ENCODE measurements at regions not wholly inside any gene's neighbourhood (a gene's known extent, or its start where the extent isn't known, plus 50 kb on each side); places are given as distances from the start of the nearest gene placed in this dataset.

DNA sequence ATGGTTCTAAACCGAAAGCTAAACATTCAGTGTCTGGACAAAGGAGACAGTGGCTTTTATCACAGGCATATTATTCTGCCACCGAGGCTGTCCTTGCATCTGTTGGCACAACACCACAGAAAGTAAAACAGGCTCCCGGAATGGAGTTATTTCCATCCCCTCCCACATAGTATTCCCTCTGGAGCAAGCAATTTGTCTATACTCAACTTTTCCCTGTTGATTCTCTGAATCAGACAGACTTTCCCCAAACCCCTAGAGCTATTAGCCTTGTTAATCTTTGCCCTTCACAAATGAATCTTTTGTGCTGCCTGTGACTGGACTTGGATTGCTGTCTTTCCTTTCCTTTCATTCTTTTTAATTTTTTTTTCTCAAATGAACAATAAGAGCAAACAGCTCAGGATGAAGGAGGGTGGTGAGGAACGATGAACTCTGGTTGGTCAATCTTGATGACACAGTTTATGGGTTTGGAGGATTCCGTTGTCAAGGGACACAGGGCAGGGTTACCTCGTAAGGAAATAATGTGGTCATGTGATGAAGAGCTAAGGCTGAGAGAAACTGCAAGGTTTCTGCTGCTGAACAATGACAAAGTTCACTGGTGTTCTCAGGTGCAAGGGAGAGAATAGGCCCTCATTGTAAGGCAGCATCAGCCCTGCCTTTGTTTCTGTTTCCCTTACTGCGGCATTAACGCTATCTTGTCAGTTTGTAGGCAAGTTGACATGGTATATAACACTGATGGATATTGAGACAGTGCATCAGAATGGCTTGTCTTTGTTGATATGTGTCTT, 275.0 kb upstream of the BMP2 start:
- no peak for DNase-seq

DNA sequence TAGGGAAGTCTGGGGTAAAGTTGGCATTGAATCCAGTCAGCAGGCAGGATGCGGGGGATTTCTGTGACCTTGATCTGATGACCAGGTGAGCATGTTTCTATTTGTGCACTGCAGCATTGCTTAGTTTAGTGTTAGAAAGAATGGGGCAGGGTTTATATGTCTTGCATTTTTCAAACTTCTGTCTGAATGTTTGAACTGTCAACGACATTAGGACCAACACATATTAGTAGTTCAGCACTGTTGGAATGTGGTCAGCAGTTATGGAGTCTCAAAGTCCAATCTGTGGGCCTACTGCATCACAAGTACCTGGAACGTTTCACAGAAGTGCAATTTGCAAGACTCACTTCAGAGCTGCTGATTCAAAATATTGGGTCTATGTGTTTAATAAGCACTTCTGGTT, 276.6 kb upstream of the BMP2 start:
- DNase-seq = no peak

DNA sequence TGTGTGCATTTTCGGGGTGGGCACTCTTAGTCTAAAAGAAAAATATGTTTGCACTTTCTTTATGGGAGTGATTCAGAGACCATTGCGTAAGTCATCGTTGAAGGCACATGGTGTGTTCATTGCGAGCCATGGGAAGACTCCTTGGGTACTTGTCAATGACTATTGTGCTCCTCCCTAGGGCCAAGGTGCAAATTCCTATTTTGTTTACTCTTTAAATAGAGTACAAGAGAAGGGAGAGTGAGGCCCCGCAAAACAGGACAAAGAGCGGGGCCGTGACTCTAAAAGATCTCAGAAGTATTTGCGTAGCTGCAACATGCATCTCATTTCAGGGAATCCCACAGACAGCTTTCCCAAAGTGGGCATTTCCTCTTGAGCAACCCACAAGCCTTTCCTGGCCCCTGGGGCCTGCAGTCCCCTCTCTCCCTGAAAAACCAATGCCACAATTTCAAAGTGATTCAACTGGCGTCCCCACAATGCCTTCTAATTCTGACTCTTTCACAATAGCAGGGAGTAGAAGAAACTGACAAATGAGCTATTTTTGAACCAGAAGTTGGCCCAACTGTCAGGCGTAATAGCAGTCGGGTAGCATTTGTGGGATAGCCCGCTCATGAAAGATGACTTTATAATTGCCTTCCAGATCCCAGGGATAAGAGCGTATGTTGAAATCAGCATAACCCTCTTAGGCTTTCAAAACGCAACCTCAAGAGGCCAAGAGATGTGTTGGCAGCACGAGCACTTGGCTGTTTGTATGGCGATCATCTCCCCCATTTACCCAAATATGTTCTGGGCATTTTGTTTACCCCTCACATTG, 277.9 kb upstream of the BMP2 start:
- peak; percentile 77 to 80 for DNase-seq

DNA sequence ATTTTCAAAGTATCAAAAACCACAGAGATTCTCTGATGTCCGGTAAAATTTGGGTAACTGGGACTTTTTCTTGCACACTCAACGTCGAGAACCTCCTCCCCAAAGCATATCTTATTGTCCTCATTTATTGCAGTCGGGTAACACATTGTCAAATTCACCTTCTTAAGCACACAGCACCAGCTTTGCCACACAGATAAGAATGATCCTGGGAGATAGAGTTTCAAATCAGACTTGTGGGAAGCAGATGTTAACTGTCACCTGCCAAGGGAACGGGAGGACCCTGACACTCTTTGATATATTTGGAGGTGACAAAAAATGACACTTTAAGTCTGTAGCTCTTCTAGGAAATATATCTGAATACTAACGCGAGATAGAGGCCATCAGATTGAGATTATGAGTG, 282.1 kb upstream of the BMP2 start:
- no peak for DNase-seq

DNA sequence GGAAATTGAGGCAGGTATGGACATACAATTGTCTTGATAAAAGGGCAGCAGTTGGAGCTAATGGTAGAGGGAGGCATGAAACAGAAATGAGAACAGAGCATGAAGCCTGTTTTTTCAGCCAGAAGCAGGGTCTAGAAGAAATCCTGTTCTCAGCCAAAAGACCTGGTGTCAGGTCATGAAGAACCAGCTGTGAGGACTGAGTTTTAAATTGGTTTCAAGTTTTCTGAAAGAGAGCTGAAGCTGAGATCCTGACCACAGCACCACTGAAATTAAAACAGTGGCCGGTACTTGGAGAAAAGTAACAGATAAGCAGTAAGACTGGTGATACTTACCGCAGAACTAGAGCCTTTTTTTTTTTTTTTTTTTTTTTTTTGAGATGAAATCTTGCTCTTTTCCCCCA, 283.8 kb upstream of the BMP2 start:
- DNase-seq = no peak

DNA sequence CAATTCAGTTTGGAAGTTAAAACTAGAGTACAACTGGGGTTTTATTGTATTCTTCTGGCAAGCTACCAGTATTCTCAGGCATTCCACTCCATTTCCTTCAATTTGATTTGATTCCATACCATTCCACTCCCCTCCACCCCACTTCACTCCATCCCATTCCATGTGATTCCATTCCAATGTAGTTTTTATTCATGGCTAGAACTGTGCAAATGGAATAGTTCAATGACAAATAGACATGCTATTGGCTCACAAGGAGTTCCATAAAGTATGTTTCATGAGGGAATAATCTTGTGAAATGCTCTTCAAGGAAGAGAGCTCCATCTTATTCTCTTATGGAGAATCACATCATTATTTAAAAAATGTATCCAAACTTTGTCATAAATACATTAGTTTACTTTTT, 285.0 kb upstream of the BMP2 start:
- no peak for DNase-seq

DNA sequence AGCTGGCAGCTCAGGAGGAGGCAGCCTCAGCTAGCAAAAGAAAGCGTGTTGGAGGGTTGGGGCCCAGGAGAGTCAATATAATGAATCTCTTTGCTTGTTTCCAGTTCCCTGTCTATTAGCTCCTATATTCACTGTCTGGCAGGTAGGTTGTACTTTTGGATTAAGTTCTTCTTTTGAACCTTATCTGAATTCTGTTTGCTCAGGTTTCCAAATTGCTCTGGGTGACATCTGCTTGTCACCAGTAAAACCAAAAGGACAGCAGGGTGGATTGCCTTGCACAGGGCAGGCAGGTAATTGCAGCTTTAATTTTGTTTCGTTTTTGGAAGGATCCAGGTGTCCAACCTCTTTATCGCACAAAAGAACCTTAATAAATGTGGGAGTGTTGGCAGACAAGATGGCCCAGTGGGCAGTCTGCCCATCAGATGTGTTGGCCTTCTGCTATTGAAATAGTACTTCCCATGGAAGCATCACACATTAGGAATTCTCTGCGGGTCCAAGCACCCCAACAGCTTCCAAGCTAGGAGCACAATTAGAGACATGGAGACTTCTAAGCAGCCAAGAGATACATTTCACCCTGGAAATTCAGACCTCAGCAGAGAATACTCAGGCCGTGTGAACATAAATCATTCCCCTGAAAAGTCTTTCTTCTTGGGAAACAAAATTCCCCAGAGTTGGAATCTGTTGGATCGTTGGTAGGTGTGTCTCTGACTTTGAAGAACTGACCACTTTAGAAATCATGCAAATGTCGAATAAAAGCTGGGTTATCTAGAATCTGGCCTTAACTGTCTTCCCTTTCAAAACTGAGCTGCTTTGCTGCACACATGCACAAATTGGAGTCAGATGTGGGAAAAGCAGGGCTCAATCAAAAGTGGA, 286.9 kb upstream of the BMP2 start:
- DNase-seq = no peak

DNA sequence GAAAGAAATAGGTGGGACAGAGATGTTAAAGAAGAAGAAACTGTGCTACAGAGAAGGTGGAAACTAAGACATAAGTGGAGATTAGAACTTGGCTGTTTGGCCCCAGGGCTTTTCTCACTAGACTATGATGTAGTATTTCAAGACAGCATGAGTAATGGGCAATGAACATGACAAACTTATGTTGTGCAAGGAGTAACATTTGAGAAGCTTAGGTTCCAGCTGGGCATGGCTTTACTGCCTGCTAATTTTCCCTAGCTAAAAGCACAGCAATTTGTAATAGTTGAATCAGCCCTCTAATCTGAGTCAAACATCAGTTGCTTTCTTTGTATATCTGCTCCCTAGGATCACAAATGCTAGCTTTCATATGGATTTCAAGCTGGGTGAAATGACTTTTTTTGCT, 294.3 kb upstream of the BMP2 start:
- DNase-seq = no peak

DNA sequence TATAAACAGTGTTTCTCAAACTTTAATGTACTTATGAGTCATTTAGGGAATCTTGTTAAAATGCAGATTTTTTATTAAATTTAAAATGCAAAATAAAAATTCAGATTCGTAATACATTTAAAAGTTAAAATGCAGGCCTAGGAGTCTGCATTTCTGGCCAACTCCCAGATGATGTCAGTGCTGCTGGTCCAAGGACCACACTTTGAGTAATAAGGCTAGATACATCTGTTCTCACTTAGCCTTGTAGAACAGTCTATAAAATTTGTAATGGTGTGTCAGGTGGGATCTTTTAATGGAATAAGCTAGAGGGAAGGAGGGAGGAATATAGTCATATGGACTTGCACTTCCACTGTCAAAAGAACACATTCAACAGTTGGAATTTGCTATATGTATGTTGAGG, 295.6 kb upstream of the BMP2 start:
- no peak for DNase-seq

DNA sequence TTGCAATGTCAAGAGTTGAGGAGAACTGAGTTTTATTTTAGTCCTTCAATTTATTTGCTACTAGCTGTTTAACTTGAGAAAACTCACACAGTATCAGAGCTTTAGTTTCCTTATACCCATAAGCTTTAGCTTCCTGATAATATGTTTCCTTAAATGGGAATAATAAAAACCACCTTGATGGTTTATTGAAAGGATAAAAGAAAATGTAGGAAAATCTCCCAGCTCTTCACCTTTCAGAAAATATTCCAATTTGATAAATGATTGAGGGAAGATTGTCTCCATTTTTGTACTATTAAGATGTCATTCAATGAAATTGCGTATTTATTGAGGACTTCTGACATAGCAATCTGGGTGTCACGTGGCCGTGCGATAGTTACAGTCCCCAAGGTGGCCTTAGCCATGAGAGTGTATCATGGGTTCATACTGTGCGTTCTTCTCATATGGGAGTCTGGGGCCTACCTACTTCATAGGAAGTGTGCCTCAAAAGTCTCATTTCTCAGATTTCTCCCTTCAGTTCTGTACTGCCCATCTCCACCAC, 296.3 kb upstream of the BMP2 start:
- DNase-seq = no peak

DNA sequence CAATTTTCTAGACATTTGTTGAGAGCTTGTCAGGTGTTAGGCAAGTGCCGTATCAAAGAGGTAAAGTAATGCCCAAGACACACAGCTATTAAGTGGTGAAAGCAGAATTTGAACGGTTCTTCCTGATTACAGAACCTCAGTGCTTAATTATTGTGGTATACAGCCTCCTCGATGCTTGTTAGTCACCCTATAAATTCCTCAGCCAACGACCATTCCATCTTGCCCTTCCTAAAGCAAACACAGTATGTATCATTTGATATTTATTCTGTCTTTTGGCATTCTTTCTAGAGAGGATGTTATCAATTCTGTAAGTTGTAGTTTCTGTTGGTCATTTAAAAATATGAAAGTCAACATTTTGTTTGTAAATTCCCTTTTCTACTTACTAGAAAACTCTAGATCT, 297.8 kb upstream of the BMP2 start:
- no peak for DNase-seq

DNA sequence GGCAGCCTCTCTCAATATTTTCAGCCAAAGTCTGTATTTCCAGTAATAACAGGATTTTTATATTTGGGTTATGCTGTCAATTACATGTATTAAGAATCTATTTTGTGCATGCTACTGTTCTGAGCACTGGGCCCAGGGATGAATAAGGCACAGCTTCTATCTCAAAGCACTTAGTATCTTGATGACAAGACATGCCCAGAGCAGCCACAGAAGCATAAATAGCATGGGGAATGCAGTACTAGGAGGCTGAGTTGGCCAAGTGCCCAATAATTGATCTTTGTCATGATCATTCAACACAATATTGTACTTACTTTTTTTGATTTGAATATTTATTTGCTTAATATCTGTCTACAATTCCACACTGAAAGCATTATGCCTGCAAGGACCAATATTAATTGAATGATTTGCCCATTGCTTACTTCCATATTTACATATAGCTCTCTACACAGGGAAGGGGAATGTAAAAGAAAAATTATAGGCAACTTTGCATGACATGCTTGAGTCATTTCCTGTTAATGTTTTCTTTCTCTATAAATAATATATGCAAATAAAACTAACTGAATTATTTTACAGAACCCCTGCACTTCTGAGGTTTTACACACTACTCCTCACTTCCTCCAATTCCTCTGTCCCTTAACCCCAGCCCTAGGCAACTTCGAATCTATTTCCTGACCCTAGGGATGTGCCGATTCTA, 298.9 kb upstream of the BMP2 start:
- no peak for DNase-seq

DNA sequence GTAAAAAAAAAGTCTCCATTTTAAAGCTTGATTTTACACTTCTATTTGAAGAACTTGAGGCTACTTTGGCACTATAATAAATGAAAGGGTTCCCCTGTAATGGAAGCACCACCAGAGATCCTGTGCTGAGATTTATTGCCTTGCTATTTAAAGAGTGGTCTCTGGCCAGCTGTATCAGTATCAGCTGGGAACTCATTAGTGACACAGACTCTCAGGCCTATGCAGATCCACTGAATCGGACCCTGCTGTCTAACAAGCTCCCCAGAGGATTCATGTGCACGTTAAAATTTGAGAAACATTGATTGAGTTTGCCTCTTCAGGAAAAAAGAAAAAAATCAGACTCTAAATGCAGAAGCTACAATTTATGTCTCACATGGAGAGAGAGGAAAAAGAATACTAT, 299.9 kb upstream of the BMP2 start:
- no peak for DNase-seq

DNA sequence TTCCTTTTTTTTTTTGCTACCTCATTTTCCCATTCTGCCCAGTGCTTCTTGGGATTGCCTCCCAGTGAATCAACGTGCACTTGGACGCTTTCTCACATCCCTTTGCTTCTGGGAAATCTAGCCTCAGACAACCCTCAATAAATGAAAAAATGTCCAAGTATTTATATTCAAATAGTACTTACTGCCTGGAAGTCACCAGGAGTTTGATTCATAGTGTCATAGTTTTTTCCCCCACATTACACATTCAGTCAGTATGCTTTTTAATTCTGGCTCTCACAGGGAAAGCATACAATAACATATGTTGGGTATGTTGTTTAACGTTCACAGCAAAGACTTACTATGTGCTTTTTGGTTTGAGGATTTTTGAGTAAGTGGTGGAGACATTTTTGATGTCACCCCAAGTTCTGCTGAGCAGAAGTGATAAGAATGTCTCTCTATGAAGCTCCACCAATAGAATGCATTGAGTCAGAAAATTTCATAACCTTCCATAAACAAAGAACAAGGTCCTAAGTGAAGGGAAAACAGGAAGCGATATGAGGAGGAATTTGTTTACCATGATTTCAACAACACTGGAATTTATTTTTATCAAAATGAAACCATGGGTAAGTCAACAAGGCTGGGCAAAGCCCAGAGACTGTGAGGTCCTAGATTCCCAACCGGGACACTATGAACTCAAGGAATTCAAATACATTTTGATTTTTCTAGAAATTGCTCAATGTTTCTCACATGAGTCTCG, 301.2 kb upstream of the BMP2 start:
- DNase-seq = no peak

DNA sequence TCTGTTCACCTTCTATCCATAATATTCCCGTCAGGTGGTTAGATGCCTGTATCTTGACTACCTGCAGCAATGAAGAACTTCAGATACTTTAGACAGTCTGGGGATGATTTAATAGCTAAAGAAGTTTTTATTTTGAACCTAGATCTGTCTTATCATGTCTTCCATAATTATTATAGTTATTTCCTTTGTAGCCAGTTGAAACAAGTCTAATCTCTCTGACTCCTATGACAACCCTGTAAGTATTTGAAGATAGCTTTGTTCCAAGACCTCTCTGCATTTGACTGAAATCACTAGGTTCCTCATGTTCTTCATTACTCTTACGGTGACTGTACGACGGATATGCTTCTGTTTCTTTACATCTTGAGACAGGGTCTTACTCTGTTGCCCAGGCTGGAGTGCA, 316.6 kb upstream of the BMP2 start:
- no peak for DNase-seq

DNA sequence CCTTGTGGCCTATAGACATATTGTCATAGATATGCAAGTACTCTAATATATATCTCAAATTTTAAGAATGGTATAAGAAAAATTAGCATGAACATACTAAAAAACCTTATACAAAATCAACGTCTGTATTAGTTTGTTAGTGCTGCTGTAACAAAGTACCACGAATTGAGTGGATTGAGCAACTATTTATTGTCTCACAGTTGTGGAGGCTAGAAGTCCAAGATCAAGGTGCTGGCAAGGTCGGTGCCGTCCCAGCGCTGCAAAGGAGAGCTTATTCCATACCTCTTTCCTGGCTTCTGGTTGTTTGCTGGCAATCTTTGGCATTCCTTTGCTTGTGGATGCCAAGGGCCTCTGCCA, 317.6 kb upstream of the FERMT1 start:
- no peak for DNase-seq

DNA sequence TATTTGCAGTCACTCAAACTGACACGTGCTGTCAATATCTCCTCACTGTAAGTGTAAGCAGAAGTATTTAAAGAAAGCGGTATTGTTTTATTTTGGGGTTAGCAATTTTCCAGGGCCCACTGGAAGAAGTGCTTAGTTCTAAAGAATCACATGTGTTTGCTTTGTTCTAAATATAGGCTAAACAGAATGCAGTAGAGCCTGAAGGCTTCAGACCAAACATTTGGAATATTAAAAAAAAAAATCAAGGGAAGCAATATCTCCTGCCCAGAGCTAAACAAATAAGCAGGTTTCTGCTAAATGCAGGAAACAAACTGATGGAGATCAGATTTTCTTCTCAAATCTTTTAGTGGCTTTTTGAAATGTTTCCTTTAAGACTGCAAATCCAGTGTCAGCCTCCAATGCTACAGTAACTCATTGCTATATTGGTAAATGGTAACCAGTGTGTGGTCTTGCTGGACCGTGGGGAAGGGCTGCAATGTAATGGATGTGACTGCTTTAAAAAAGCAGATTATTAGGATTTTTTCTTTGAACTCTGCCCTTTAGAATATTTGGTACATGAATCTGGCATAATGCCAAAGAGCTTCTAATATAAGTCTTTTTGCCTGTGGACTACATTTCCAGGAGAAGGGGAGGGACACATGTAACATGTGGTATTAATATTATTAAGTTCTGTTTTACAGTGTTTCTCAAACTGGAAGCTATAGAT, 317.1 kb upstream of the FERMT1 start:
- DNase-seq = no peak

DNA sequence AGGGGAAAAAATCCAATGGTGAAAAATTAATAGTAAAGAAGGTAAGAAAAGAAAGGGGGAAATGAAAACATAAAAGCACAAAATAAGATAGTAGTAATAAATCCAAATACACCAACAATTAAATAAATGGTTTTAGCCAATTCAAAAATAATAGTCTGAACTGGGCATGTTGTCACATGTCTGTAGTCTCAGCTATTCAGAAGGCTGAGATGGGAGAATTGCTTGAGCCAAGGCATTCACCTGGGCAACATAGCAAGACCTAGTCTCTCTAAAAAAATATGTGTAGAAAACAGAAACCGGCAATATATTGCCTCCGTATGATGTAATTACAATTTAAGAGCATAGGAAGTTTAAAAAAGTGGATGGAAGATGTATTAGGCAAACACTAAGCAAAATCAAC, 311.3 kb upstream of the FERMT1 start:
- DNase-seq = no peak

DNA sequence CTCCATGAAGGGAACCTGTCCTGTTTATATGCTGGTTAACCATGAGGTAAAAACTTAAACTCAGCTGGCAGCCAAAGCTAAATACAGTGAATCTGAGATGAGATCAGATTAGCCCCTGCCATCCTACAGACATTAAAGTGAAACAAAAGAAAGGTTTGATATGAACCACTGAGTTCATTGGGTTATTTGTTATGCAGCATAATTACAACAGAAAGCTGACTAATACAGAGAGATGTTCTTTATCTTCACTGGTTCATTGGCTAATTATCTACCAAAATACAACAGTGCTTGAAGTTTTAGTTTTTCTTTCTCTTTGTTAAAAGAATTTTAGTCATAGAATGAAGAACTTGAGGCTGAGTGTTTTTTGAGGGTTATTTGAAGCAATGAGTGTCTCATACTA, 307.6 kb upstream of the FERMT1 start:
- no peak for DNase-seq

DNA sequence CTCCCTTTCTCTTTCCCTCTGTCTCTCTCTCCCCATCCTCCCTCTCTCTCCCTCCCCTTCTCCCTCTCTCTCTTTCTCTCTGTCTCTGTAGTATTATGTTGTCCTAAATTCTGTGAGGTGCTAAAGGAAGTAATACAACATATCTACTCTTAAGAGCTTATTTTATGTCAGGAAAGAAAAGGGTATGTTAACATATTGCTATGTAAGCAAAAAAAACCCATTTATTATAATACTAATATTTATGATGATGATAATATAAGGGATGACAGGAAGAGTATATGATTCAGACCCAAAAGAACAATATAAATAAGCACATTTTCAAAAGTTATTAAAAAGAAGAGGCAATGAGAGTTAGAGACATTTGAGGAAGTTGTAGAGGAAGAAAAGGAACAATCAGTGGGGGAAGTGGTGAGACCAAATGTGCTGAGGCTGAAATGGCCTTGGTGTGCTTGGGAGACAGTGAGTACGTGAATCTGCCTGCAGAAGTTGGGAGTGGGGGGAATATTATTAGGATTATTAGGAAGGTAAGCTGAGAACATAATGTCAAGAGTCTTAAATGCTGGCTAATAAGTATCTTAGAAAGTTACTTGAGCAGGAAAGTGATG, 303.6 kb upstream of the FERMT1 start:
- DNase-seq = no peak
